Umbilical cord (tissue), 1 donor: ENCODE measurements at regions not wholly inside any gene's neighbourhood (a gene's known extent, or its start where the extent isn't known, plus 50 kb on each side); places are given as distances from the start of the nearest gene placed in this dataset.
"Not testable (repeated sequence)": the region's sequence is repeated elsewhere in the genome, so short reads cannot be mapped to it uniquely, and the experiment has no call there.

Experiments used
- DNase-seq: peaks from one replicate; pipeline ENCODE4 v3.0.0-alpha.2; 2015; ENCODE audit warnings: low spot score

DNA sequence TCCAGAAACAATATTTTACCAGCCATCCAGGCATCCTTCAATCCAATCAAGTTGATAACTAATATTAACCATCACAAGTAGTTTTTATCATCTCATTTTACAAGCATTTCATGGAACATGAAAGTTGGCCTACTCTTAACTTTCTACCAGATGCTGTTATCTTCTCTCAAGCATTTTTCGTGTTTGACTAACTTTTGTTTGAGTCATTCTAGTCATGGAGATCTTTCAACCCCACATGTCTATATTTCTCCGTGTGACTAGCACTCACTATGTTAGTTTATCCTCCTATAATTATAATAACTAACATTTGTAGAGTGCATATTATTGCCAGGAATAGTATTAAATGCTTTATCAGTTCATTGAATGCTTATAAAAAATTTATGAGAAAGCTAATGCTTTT lies 307.0 kb upstream of the CWC22 start:
- DNase-seq: no peak

DNA sequence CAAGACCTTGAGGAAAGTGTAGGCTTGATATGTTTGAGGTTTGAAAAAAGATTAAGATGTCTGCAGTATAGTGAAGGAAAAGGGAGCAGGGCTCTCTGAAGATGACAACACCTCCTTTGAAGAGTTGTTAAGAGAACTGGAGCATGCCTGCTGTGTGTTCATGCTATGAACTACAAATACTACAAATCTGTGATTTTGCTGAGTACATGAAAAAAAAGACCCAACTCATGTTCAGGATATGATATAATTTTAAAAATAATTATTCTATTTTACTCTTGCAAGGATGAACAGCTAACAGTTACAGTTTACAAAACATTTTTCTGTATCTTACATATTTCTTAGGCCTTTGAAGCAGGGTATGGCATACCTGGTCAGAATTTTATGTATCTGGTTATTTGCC lies 305.4 kb upstream of the CWC22 start:
- no peak for DNase-seq

DNA sequence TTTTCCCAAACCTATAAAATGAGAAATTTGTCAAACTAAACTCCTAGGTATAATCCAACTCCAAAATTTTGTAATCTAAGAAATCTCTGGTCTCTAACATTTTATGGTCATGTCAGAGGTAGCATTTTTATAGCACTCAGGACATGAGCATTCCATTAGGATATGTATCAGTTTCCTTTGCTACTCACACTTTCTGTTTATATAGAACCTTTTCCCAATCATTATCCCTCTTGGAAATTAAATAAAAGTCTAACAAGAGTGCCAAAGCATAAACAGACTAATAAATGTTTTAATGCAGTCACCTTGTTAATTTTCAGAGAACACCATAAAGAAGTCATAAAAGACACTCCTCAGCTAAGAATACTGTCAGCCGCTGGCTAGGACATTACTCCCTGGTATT lies 300.0 kb upstream of the CWC22 start:
- no peak for DNase-seq

DNA sequence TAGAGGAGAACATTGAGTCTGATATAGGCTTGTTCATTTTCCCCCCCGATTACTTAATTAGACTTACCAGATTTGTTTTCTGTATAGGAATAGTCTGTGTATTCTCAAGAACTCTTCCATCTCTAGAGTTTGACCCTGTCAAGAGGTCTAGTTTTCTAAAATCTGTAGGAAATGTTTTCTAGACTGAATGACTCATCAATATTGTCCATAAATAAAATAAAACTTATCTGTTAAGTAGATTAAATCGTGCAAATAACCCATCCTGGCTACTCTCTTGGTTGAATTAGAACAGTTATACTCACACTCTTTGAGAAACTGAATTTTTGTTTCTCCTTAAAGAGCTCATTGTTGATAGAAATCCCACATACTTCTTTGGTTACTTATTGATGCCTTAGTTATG lies 299.2 kb upstream of the CWC22 start:
- no peak for DNase-seq

DNA sequence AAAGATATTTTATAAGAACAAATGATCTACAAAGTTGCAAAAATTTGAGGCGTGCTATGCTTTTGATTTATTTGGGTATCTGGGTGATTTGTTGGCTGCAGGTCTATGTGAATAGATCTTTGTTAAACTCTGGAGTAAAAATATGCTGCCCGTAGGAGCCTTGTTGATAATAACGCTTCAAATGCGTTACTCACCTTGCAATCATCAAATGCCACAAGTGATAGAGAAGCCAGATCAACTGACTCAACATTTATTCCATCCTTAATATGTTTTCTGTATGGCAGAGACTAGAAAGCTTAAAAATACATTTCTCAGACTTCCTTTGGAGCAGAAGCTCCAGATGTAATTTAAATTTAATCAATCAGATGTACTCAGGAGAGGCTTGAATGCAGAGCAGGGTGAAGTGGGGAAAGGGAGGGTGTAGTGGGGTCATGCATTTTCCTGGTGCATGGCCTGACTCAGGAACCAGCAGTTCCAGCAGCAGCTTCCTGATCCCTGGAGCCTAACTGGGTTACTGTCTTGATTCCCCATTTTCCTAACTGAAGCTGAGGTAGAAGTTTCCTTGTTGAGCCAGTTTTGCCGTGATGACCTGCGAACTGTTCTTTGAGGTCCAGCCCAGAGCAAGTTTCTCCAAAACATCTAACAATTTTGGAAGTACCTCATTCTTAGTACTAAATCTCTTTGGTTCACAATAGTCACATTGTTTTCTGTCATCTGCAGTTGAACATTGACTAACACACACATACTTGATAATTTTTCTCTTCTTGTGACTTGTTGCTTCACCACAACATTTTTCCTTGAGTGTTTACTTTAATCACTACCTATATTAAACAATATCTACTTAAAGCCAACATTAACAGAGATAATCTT lies 284.7 kb upstream of the CWC22 start:
- DNase-seq: no peak

DNA sequence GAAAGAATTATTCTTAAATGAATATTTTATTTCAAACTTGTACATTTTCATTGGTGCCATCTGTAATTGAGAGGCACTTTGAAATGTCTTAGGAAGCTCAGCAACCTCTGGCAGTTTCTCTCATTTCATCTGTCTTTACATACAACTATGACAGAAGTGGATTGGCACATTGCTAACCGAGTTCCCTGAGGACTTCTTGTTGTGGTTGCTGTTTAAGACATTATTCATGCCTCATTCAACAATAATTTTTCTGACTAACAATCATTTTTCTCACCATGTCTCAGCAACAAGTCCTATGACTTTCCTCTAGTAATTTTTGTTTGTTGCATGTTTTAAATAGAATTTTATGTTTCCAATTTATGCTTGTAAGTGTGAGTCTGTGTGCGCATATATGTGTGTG lies 284.0 kb upstream of the CWC22 start:
- no peak for DNase-seq

DNA sequence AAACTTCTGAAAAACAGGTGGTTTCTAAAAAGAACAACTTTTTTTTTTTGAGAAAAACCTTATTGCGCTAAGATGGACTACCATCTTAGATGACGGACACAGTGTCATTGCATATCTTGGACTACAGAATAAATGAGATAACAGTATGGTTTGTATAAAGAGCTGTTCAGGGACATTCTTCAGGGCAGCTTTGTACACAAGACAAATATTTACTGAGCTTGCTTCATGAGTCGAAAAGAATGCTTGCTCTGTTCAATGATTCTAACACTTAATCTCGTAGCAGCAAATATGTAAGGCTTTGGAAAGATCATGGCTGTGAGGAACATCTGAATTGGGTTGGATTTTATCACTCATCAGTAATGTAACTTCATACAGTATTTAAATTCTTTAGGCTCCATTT lies 282.5 kb upstream of the CWC22 start:
- no peak for DNase-seq

DNA sequence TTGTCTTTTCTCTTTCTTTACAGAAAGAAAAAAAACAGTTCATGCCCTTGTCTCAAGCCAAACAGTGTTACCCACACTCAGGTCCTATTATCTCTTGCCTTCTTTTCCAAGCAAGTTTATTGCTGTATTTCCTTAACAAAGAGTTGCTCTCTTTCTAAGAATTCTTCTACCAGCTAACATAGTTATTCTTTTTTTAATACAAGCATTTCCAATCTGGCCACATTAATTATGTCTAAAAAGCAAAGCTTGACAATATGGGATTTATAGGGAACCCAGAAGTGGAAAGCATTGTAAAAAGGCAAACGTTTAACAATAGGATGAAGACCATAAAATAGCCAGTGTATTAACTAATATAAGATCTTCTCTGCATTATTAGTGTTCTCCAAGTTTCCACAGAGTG lies 272.5 kb upstream of the CWC22 start:
- DNase-seq: no peak

DNA sequence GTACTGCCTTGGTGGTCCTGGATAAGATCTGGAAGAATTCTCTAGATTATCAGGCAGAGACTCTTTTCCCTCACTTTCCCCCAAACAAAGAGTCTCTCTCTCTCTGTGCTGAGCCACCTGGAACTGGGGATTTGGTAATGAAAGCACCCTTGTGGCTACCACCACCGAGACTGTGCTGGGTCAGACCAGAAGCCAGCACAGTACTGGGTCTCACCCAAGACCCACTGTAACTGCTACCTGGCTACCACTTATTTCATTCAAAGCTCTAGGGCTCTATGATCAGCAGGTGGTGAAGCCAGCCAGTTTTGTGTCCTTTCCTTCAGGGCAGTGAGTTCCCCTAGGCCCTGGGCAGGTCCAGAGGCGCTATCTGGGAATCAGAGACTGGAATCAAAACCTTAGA lies 269.6 kb upstream of the CWC22 start:
- no peak for DNase-seq

DNA sequence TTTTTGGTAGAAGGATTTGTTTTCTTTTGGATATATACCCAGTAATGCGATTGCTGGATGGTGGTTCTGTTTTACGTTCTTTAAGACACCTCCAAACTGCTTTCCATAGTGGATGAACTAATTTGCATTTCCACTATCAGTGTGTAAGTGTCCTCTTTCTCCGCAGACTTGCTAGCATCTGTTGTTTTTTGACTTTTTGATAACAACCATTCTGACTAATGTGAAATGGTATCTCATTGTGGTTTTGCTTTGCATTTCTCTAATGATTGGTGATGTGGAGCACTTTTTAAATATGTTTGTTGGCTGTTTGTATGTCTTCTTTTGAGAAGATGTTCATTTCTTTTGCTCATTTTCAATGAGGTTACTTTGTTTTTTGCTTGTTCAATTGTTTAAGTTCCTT lies 260.9 kb upstream of the CWC22 start:
- no peak for DNase-seq

DNA sequence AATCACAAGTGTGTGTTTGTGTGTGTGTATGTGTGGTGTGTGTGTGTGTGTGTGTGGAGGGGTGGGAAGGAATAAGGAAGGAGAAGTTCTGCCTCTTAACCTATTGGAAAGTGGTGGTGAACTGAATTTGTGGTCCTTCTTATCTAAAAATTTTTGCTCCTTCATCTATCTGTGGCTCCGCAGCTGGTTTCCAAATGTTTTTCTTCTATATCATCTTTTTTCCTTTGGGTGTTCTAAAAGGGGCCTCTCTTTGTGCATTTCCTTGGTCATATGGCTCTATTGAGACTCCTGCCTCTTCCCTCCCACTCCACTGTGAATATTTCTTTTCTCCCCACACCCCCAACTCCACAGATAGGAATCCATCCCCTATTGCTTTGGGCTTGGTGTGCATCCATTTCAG lies 254.9 kb upstream of the CWC22 start:
- no peak for DNase-seq

DNA sequence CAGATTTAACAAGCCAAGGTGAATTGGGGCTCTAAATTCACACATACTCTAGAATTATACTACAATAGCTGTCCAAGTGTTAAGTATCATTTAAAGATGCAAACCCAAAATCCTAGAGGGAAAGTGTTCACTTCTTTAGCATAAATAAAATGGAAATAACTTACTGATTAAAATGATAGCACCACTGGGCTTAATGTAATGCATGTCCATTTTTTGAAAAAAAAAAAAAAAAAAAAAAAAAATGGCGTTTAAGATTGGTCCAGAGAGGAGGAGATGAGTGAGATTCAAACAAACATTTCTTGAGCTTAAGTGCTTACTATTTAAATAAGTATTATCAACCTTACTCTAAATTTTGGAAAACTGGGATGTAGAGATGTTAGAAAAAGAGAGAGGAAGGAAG lies 251.5 kb upstream of the CWC22 start:
- no peak for DNase-seq

DNA sequence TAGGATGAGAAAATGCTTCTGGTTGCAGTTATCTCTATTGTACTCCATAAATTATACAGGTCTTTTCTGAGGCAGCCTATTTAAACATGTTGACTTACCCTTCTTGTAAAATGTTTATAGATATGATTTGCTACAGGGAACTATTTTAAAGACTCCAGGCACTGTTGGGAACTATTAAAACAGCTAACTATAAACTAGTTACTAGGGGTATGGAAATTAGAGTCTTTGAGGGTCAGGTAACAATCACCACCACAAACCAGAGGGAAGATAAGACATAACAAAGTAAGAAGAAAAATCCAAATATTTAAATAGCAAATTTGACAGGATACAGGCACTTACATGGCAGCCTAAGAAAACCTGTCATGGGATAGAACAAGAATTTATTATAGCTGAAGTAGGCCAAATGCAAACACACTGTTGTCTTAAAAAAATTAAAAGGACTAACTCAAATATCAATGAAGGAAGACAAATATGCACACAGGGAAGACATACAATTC lies 251.0 kb upstream of the CWC22 start:
- peak; percentile 10 for DNase-seq

DNA sequence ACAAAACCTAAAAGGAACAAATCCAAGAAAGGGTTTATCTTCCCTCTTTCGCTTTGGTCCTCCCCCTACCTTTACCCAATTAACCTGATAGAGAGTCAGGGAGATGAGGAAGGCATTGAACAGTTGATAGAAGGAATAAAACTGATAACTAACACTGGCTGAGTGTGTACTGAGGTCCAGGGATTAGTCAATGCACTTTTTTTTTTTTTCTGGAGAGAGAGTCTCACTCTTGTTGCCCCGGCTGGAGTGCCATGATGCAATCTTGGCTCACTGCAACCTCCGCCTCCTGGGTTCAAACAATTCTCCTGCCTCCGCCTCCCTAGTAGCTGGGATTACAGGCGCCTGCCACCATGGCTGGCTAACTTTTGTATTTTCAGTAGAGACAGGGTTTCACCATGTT lies 250.2 kb upstream of the CWC22 start:
- DNase-seq: no peak

DNA sequence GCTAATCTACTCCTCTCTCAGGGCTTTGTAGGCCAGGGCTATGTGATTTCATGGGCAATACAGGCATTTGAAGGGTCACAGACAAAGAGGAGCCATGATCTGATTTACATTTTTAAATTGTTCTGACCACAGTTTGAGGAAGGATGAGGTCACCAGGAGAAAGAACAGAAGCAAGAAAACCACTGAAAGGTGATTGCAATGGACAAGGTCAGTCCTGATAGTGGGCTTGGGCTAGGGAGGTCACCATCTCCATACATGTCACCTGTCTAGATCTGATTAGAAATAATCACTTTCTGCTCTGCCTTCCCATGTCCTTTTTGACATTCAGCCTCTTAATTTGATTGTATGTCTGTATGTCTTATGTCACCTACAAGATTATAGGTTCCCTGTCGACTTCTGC lies 248.9 kb upstream of the CWC22 start:
- no peak for DNase-seq

DNA sequence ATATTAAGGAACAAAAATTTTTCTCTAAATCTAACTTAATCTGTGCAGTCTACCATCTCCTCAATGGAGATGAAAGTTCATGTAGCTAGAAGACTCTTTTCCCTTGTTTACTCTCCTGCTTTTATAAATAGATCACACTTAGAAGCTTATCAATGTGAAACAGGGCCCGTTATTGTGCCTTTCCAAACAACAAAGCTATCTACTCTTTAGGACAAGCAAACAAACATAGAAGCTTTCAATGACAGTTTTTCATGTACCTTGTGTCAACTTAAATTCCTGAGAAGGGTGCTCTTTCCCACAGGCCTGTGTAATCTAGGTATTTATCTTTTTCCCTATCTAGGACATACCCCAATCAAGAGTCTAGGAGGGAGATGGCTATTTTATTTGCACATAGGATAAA lies 247.8 kb upstream of the CWC22 start:
- no peak for DNase-seq

DNA sequence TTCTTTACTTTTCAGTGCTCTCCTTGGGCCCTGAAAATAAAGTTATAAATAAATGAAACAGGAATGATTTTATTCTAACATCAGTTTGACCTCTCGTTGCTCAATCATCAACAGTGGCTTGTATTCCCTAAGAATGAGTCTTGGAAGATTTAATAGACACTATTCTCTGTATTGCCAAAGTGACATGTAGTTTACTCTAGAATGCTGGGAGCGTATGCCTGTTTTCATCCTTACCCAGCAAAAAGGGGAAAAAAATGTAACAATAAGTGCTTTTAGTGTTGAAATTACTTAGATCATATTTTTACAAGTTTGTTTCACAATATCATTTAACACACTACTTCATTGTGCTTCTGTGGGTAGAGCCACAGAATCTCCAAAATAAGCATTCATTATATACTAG lies 240.6 kb upstream of the CWC22 start:
- no peak for DNase-seq

DNA sequence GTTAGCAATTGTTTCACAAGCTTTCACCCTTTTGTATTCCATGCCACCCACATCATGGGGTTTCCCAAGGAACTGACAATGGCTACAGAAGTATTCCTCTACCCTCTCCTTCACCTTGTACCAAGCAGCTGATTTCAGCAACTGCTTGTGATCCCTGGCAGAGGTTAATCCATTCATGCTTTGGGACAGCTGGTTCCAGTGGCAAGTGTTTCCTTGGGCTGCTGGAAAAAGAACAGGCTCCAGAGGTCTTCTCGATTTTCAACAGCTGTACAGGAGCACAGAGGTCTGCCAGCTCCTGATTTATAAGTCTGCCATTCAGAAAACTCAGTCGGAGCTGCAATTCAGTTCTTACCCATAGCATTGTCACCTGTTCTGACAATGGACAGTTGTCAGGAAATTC lies 239.2 kb upstream of the CWC22 start:
- DNase-seq: no peak

DNA sequence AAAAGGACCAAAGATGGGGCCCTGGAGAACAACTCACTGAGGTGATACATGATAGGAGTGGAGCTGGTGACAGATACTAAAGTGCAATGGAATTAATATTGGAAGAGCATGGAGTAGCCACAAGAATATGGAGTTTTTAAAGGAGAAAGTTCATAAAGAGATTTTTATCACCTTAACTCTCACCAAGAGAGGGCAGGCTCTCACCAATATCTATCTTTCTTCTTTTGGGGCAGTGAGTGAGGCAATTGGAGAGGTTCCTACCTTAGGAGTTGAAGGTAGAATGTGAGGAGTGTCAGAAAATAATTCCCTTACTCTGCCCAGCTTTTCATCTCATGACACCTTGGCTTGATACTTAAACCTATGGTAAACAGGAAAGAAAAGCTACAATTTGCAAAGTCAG lies 233.7 kb upstream of the CWC22 start:
- DNase-seq: no peak

DNA sequence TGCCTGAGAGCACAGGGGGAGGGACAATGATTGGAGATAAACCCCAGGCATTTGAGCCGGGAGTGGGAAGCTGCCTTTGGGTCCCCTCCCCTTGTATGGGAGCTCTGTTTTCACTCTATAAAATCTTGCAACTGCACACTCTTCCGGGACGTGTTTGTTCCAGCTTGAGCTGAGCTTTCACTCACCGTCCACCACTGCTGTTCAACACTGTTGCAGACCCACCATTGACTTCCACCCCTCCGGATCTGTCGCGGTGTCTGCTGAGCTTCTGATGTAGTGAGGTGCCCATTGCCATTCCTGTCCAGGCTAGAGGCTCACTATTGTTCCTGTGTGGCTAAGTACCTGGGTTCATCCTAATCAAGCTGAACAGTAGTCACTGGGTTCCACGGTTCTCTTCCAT lies 231.6 kb upstream of the CWC22 start:
- no peak for DNase-seq

DNA sequence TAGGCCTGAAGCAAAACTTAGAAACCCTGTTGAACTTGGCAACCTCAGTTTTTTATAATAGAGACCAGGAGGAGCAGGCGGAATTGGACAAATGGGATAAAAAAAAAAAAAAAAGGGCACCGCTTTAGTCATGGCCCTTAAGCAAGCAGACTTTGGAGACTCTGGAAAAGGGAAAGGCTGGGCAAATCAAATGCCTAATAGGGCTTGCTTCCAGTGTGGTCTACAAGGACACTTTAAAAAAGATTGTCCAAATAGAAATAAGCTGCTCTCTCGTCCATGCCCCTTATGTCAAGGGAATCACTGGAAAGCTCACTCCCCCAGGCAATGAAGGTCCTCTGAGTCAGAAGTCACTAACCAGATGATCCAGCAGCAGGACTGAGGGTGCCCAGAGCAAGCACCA lies 229.0 kb upstream of the CWC22 start:
- not testable (repeated sequence) for DNase-seq

DNA sequence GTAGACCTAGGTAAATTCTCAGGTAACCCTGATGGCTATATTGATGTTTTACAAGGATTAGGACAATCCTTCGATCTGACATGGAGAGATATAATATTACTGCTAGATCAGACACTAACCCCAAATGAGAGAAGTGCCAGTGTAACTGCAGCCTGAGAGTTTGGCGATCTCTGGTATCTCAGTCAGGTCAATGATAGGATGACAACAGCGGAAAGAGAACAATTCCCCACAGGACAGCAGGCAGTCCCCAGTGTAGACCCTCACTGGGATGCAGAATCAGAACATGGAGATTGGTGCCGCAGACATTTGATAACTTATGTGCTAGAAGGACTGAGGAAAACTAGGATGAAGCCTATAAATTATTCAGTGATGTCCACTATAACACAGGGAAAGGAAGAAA lies 228.4 kb upstream of the CWC22 start:
- not testable (repeated sequence) for DNase-seq

DNA sequence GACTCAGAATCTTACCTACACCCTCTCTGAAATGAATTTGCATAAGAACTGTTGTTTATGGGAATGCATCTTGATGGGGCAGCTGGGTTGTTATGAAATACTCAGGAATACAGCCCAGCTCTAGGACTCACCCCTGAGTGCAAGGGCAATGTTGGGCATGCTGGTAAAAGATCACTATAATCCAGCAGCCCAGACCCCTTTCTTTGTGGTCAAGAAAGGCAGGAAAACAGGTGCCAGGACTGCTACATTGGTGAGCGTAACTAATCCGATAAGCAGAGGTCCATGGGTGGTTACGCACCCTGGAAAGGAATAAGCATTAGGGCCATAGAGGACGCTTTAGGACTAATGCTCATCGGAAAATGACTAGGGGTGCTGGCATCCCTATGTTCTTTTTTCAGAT lies 227.9 kb upstream of the CWC22 start:
- not testable (repeated sequence) for DNase-seq

DNA sequence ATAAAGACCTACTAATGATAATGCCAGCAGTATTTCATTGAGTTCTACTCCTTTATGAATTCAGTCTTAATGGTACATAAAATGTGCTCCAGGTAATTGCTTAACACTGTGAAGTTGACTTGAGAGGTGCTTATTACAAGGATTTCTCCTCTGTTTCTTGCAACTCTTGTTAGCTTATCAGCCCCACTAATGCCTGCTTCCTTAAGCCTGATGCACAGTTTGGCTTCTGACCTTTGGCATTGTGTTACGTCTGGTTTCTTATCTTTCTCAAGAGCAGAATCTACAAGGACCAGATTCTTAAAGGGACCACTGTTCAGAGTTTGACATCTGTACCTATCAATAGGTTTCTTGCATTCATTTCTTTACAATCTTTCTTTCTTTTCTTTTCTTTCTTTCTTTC lies 223.9 kb upstream of the CWC22 start:
- DNase-seq: peak; percentile 79
